Activated T-cell treated with anti-CD3 and anti-CD28 coated beads, Interleukin-2, amount 50 U/mL, for 4 hours (primary cell): ENCODE measurements at regions not wholly inside any gene's neighbourhood (a gene's known extent, or its start where the extent isn't known, plus 50 kb on each side); places are given as distances from the start of the nearest gene placed in this dataset.
"Not testable (repeated sequence)": the region's sequence is repeated elsewhere in the genome, so short reads cannot be mapped to it uniquely, and the experiment has no call there.

Experiments used
- ATAC-seq, 2 donors: fragments of 200-7000 bp; cut with Tn5 transposase; one replicate each; pipeline ENCODE4 v1.10.0; 2021
- DNase-seq: peaks from one replicate; pipeline ENCODE4 v3.0.0-alpha.2; 2020
- H3K27me3 Mint-ChIP-seq: one replicate; pipeline ENCODE4 v1.8.0; 2021; ENCODE audit warnings: low read depth, mixed read lengths
- H3K36me3 Mint-ChIP-seq: one replicate; pipeline ENCODE4 v1.8.0; 2022; ENCODE audit warnings: mixed read lengths; ENCODE audit not compliant: insufficient read depth
- H3K4me1 Mint-ChIP-seq: one replicate; pipeline ENCODE4 v1.8.0; 2021; ENCODE audit warnings: low read depth, mixed read lengths
- H3K4me3 Mint-ChIP-seq: one replicate; pipeline ENCODE4 v1.8.0; 2021; ENCODE audit warnings: mild to moderate bottlenecking, moderate library complexity, mixed read lengths
- H3K9me3 Mint-ChIP-seq: one replicate; pipeline ENCODE4 v1.8.0; 2021; ENCODE audit warnings: mixed read lengths

- no peak overlapping the region for H3K4me3 Mint-ChIP-seq
- no peaks in the 10 kb centered on the region for H3K36me3 Mint-ChIP-seq
- peak; percentile 17 for DNase-seq
- H3K9me3 Mint-ChIP-seq = no peaks in the 10 kb centered on the region
- no peaks in the 10 kb centered on the region for H3K27me3 Mint-ChIP-seq
- peak; percentile 65 to 82 for ATAC-seq
- H3K4me1 Mint-ChIP-seq = peaks cover 33% of the 10 kb centered on the region
Observed at GRCh38 chr4:152063621-152064240, 302.9 kb upstream of the GATB start.

- Mint-ChIP-seq H3K36me3 (peaks cover 4% of the 10 kb centered on the region), H3K4me3 (no peak overlapping the region), H3K27me3 (no peaks in the 10 kb centered on the region)
Observed at GRCh38 chr4:152062936-152063620, 302.3 kb upstream of the GATB start.

DNA sequence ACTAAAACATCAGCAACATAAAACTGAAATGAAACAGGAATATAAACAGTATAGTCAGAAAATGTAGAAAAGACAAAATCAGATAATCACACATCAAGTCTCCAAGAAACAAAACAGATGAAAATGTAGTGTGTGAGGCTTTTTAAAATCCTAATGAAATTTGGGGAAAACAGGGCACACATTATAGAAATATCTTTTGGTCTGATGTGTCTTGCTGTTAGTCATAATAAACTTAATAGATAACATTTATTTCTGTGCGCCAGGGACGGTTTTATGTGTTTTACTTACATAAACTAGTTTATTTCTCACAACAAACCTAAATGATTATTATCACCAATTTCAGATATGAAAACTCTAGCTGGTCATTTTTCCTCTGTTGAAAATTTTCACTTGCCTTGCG, 293.9 kb upstream of the GATB start:
- DNase-seq = no peak
- no peak for ATAC-seq
- peaks cover 4% of the 10 kb centered on the region for H3K36me3 Mint-ChIP-seq
- H3K4me1 Mint-ChIP-seq = peaks cover 18% of the 10 kb centered on the region
- no peak overlapping the region for H3K4me3 Mint-ChIP-seq
- no peaks in the 10 kb centered on the region for H3K27me3 Mint-ChIP-seq
- peaks cover 20% of the 10 kb centered on the region for H3K9me3 Mint-ChIP-seq

More at GRCh38 chr4:152062936-152063620, 302.3 kb upstream of the GATB start:
- H3K4me1 Mint-ChIP-seq = peaks cover 29% of the 10 kb centered on the region
- ATAC-seq = no peak
- no peak for DNase-seq
- peaks cover 4% of the 10 kb centered on the region for H3K9me3 Mint-ChIP-seq

GRCh38 chr4:152052451-152053057, 291.7 kb upstream of the GATB start:
- no peak overlapping the region for H3K4me3 Mint-ChIP-seq
- no peak for ATAC-seq

GRCh38 chr4:152051332-152051731, 290.5 kb upstream of the GATB start:
- not testable (repeated sequence) for ATAC-seq, H3K27me3 Mint-ChIP-seq, H3K4me3 Mint-ChIP-seq, H3K9me3 Mint-ChIP-seq, DNase-seq, H3K36me3 Mint-ChIP-seq
- H3K4me1 Mint-ChIP-seq = peaks cover 18% of the 10 kb centered on the region

More at GRCh38 chr4:152052451-152053057, 291.7 kb upstream of the GATB start:
- H3K4me1 Mint-ChIP-seq = peaks cover 18% of the 10 kb centered on the region
- no peaks in the 10 kb centered on the region for H3K27me3 Mint-ChIP-seq
- H3K9me3 Mint-ChIP-seq = peaks cover 12% of the 10 kb centered on the region
- H3K36me3 Mint-ChIP-seq = no peaks in the 10 kb centered on the region
- DNase-seq = no peak

DNA sequence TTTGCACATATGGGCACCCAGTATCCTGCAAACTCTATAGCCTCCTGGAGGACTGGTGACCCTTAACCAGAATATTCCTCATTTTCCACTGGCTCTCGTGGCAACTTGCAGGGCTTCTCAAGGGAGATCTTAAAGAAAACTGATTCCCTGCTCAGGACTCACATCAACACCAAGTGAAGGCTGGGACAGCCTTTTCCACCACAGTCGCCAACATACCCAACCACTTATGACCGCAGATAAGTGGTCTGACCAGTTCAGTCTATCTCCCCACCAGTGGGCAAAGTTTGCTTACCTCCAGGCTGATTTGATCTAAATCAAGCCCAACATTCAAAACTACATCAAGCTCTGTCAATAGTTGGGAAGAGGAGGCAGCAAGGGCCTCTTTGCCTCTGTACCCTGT, 289.3 kb upstream of the GATB start:
- no peak for DNase-seq
- no peak overlapping the region for H3K4me3 Mint-ChIP-seq
- no peaks in the 10 kb centered on the region for H3K36me3 Mint-ChIP-seq
- no peaks in the 10 kb centered on the region for H3K9me3 Mint-ChIP-seq
- no peaks in the 10 kb centered on the region for H3K27me3 Mint-ChIP-seq
- H3K4me1 Mint-ChIP-seq = peaks cover 22% of the 10 kb centered on the region
- ATAC-seq = no peak

- DNase-seq = no peak
- Mint-ChIP-seq H3K27me3 (no peaks in the 10 kb centered on the region), H3K36me3 (no peaks in the 10 kb centered on the region), H3K9me3 (peaks cover 11% of the 10 kb centered on the region), H3K4me1 (peaks cover 12% of the 10 kb centered on the region), H3K4me3 (no peak overlapping the region)
- no peak for ATAC-seq
Observed at GRCh38 chr4:152047451-152047850, 286.6 kb upstream of the GATB start.

DNA sequence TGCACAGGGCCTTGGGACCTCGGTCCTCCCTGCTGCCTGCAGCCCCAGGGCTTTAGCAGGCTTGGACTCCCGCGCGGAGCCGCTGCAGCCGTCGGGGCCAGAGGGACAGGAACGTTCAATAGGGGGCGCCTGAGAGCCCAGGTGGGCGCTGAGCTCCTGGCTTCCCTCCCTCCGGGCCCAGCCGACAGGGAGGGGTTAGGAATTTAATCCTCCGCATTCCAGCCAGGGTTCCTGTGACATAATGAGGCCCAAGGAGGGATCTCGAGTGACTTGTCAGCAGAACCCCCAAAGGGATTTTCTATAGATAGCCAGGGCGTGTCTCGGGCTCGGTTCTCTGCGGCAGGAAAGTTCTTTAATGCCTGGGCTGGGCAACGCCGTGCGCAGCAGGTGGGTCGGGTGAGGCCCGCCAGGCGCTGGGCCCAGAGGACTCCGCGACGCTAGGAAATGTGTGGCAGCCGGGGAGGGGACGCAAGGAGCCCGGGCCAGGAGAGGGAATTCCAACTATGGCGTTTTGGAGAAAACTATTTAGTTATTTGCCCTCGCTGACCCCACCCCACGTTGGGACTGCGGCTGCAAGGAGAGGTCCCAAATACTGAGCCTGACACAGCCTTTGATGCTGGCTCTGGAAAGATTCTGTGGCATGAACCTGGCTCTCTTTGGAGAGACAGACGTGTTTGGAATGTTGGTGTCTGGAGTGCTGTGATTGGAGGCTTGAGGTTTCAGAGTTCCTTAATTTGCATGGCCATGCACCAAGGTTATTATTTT, 285.2 kb upstream of the GATB start:
- no peaks in the 10 kb centered on the region for H3K36me3 Mint-ChIP-seq
- no peaks in the 10 kb centered on the region for H3K27me3 Mint-ChIP-seq
- ATAC-seq = no peak
- peaks cover 4% of the 10 kb centered on the region for H3K4me1 Mint-ChIP-seq
- H3K4me3 Mint-ChIP-seq = no peak overlapping the region
- peak; percentile 9 for DNase-seq
- H3K9me3 Mint-ChIP-seq = peaks cover 11% of the 10 kb centered on the region

DNA sequence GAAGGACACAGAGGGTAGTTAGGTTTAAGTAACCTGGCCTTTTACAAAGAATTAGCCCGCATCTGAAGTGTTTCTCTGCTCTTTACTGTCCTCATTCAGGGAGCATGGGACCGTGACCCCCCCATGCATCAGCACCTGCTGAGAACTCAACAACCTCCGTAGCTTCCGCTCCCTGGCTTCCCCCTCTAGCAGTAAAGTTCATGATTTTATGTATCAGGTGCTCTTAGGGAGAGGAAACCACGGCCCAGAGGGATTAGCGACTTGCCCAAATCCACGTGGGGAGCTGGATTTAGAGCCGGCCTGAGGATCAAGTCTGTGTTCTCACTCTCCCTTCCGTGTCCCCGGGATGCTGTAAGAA, 284.6 kb upstream of the GATB start:
- no peak for ATAC-seq
- peaks cover 11% of the 10 kb centered on the region for H3K9me3 Mint-ChIP-seq
- no peaks in the 10 kb centered on the region for H3K36me3 Mint-ChIP-seq
- no peak for DNase-seq
- peaks cover 4% of the 10 kb centered on the region for H3K4me1 Mint-ChIP-seq
- peak overlapping the region; percentile 14 for H3K4me3 Mint-ChIP-seq
- no peaks in the 10 kb centered on the region for H3K27me3 Mint-ChIP-seq

- Mint-ChIP-seq H3K36me3 (no peaks in the 10 kb centered on the region), H3K4me1 (peaks cover 4% of the 10 kb centered on the region), H3K4me3 (no peak overlapping the region), H3K9me3 (peaks cover 11% of the 10 kb centered on the region), H3K27me3 (no peaks in the 10 kb centered on the region)
- ATAC-seq = no peak
- DNase-seq = no peak
Observed at GRCh38 chr4:152044331-152045036, 283.7 kb upstream of the GATB start.

DNA sequence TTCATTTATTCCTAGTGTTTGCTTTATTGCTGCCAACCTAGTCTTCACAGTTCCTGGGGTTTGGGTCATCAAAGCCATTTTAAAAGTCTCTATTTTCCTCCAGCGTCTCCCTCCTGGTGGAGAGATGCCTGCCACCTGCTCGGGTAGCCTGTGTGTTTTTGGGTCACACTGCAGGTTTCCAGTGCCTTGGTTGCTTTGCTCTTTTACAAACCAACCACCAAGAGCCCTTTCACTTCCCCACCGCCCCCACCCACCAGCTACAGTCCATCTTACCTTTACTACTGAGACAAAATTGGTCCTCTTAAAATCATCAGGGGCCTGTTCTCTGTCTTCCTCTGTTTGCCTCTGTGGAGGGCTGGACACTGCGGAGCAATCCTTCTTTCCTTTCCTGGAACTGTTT, 280.5 kb upstream of the GATB start:
- H3K4me1 Mint-ChIP-seq = peaks cover 5% of the 10 kb centered on the region
- peaks cover 11% of the 10 kb centered on the region for H3K9me3 Mint-ChIP-seq
- ATAC-seq = no peak
- H3K27me3 Mint-ChIP-seq = no peaks in the 10 kb centered on the region
- no peak overlapping the region for H3K4me3 Mint-ChIP-seq
- DNase-seq = no peak
- H3K36me3 Mint-ChIP-seq = no peaks in the 10 kb centered on the region

DNA sequence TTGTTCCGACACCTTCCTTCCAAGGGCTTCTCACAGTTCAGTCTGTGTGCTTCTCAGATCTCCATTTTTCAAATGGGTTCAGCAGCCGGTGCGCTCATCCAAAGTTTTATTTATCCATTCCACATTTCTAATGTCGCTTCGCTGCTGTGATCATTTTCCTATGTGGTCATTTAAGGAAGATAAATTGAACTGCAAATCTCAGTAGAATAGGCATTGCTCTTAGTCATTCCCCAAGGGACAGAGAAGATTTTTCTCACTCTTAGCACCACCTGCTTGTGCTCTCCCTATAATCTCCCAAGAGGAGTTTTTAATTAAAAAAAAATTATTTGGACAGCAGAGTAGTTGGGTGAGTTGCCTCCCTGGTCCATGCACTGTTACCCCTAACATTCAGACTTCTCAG, 278.9 kb upstream of the GATB start:
- Mint-ChIP-seq H3K4me3 (no peak overlapping the region), H3K9me3 (peaks cover 11% of the 10 kb centered on the region), H3K27me3 (no peaks in the 10 kb centered on the region), H3K4me1 (peaks cover 3% of the 10 kb centered on the region), H3K36me3 (no peaks in the 10 kb centered on the region)
- ATAC-seq (no peak), DNase-seq (no peak)

- Mint-ChIP-seq H3K4me1 (peaks cover 3% of the 10 kb centered on the region), H3K36me3 (no peaks in the 10 kb centered on the region), H3K4me3 (no peak overlapping the region), H3K9me3 (peaks cover 6% of the 10 kb centered on the region), H3K27me3 (no peaks in the 10 kb centered on the region)
- ATAC-seq (no peak), DNase-seq (no peak)
Observed at GRCh38 chr4:152039023-152039481, 278.2 kb upstream of the GATB start.

- ATAC-seq (no peak), DNase-seq (no peak)
- Mint-ChIP-seq H3K9me3 (peaks cover 5% of the 10 kb centered on the region), H3K36me3 (no peaks in the 10 kb centered on the region), H3K4me3 (no peak overlapping the region), H3K4me1 (peaks cover 3% of the 10 kb centered on the region), H3K27me3 (no peaks in the 10 kb centered on the region)
Observed at GRCh38 chr4:152038238-152038637, 277.4 kb upstream of the GATB start.
